Adrenal gland (tissue), 5 donors: ENCODE measurements at regions not wholly inside any gene's neighbourhood (a gene's known extent, or its start where the extent isn't known, plus 50 kb on each side); places are given as distances from the start of the nearest gene placed in this dataset.

ENCODE experiments used
- CTCF ChIP-seq, 6 experiments: fragments of 450-650 bp in 4 of 6; fragments of 200-600 bp in 2 of 6; sonication (generic) in 1 of 6; IDR thresholded peaks; 1 replicate in 5 of 6; 2 replicates in 1 of 6; pipeline versions ENCODE4 v1.5.1 to v1.8.0; 2016 to 2021; ENCODE audit warnings: antibody characterized with exemption in 6 of 6, mild to moderate bottlenecking in 2 of 6, moderate library complexity in 1 of 6
- POLR2A ChIP-seq, 2 donors: fragments of 450-650 bp; IDR thresholded peaks; one replicate each; pipeline ENCODE4 v1.6.1; 2017; ENCODE audit warnings: antibody characterized with exemption in 2 of 2, mild to moderate bottlenecking in 2 of 2, moderate library complexity in 1 of 2
- donor health status: DM: no; HTN: no; CAD: no.

- TF ChIP-seq CTCF (IDR thresholded peaks at IDR 0.05): no peak
- TF ChIP-seq POLR2A (IDR thresholded peaks at IDR 0.05): no peak
Observed at GRCh38 chr17:79520167-79521165, 90.4 kb downstream of the RBFOX3 start.
